Activated CD8-positive, alpha-beta T cell treated with anti-CD3 and anti-CD28 coated beads for 36 hours (primary cell): ENCODE measurements at regions not wholly inside any gene's neighbourhood (a gene's known extent, or its start where the extent isn't known, plus 50 kb on each side); places are given as distances from the start of the nearest gene placed in this dataset.

ENCODE experiments used
- ATAC-seq: fragments of 200-7000 bp; cut with Tn5 transposase; one replicate; pipeline ENCODE4 v1.10.0; 2021; ENCODE audit warnings: mild to moderate bottlenecking, moderate library complexity
- CTCF ChIA-PET: fragments of 350-600 bp; sonication (Branson Sonifier 250); formaldehyde crosslinking; loops from one replicate; lab custom pipeline; 2021; ENCODE audit warnings: antibody characterized with exemption; lab: Charles Lee
- POLR2A ChIA-PET: fragments of 350-600 bp; sonication (Branson Sonifier 250); formaldehyde crosslinking; loops from one replicate; lab custom pipeline; 2021; ENCODE audit warnings: antibody characterized with exemption; lab: Charles Lee
- DNase-seq: peaks from one replicate; pipeline ENCODE4 v3.0.0-alpha.2; 2020
- H3K27ac Mint-ChIP-seq: one replicate; pipeline ENCODE4 v1.8.0; 2021; ENCODE audit warnings: mild to moderate bottlenecking, mixed read lengths
- H3K27me3 Mint-ChIP-seq: one replicate; pipeline ENCODE4 v1.8.0; 2021; ENCODE audit warnings: mixed read lengths
- H3K36me3 Mint-ChIP-seq: one replicate; pipeline ENCODE4 v1.8.0; 2021; ENCODE audit warnings: low read depth, mixed read lengths
- H3K4me1 Mint-ChIP-seq: one replicate; pipeline ENCODE4 v1.8.0; 2021; ENCODE audit warnings: low read depth, mixed read lengths
- H3K4me3 Mint-ChIP-seq: one replicate; pipeline ENCODE4 v1.8.0; 2021; ENCODE audit warnings: mild to moderate bottlenecking, moderate library complexity, mixed read lengths
- H3K9me3 Mint-ChIP-seq: one replicate; pipeline ENCODE4 v1.8.0; 2021; ENCODE audit warnings: mixed read lengths
- intact Hi-C: fragments of 100-400 bp; cut with micrococcal nuclease; formaldehyde crosslinking; loops from one replicate; pipeline ENCODE4 v1.10.0; 2022
- TF ChIP-seq, protein P1 (sequence below): fragments of 200-600 bp; IDR thresholded peaks from one replicate; pipeline ENCODE4 v1.8.0; 2022; ENCODE audit warnings: antibody characterized with exemption, mild to moderate bottlenecking

DNA sequence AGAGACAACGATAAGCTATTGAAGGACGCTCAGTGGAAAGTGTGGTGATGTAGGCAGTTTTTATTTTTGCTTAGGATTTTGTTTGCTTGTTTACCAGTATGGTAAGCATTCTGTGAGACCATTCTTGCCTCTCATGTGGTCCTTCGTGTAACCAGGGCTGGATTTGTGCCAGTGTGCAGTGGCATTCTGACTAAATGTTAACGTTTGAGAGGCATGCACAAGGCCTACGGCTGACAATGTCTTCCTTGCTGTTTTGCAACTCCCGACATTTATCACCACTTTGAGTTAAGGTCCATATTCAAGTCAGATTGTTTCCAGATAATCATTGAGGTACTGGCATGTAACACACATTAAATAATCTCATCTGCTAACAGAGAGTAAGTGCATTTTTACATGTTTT is 102.3 kb upstream of the BCAT1 start:
- POLR2A ChIA-PET: interaction anchor here (0.9 to 2.4 kb wide), 8 partner anchors 8 to 212 kb away, joined by 3 to 9 read pairs (median 4); no protein-coding TSS in a partner anchor
- H3K4me1 Mint-ChIP-seq: peaks cover 23% of the 10 kb centered on the region
- peak; percentile 30 for DNase-seq

DNA sequence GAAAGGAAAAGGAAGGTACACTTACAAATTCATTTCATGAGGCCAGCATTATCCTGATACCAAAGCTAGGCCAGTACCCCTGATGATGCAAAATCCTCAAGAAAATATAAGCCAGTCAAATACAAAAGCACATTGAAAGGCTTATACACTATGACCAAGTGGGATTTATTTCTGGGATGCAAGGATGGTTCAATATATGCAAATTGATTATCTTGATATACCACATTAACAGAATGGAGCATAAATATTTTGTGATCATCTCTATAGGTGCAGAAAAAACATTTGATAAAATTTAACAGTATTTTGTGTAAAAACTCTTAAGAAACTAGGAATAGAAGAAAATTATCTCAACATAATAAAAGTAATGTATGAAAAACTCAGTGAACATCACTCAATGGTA is 97.0 kb upstream of the BCAT1 start:
- intact Hi-C loops: no loop called here
- Mint-ChIP-seq H3K27me3 (no peaks in the 10 kb centered on the region), H3K27ac (no peak overlapping the region), H3K9me3 (peaks cover 18% of the 10 kb centered on the region), H3K4me1 (peaks cover 11% of the 10 kb centered on the region), H3K36me3 (peaks cover 1% of the 10 kb centered on the region), H3K4me3 (no peak overlapping the region)
- DNase-seq: no peak
- no peak for ATAC-seq
- ChIA-PET POLR2A (no interaction called here), CTCF (no interaction called here)
- TF ChIP-seq, protein P1, sequence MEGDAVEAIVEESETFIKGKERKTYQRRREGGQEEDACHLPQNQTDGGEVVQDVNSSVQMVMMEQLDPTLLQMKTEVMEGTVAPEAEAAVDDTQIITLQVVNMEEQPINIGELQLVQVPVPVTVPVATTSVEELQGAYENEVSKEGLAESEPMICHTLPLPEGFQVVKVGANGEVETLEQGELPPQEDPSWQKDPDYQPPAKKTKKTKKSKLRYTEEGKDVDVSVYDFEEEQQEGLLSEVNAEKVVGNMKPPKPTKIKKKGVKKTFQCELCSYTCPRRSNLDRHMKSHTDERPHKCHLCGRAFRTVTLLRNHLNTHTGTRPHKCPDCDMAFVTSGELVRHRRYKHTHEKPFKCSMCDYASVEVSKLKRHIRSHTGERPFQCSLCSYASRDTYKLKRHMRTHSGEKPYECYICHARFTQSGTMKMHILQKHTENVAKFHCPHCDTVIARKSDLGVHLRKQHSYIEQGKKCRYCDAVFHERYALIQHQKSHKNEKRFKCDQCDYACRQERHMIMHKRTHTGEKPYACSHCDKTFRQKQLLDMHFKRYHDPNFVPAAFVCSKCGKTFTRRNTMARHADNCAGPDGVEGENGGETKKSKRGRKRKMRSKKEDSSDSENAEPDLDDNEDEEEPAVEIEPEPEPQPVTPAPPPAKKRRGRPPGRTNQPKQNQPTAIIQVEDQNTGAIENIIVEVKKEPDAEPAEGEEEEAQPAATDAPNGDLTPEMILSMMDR: no peak

More for the DNA sequence above, 102.3 kb upstream of the BCAT1 start:
- Mint-ChIP-seq H3K9me3 (peaks cover 12% of the 10 kb centered on the region), H3K27me3 (no peaks in the 10 kb centered on the region), H3K36me3 (peaks cover 2% of the 10 kb centered on the region), H3K4me3 (peak overlapping the region; percentile 96), H3K27ac (peak overlapping the region; percentile 100)
- CTCF ChIA-PET: interaction anchor here (0.8 to 2.9 kb wide), 5 partner anchors 27 to 78 kb away, joined by 3 to 15 read pairs (median 3); no protein-coding TSS in a partner anchor
- TF ChIP-seq, protein P1: no peak
- ATAC-seq: no peak
- intact Hi-C loops: loop anchor here (5.0 kb wide), 3 partner anchors 54 to 149 kb away; no protein-coding TSS in a partner anchor

DNA sequence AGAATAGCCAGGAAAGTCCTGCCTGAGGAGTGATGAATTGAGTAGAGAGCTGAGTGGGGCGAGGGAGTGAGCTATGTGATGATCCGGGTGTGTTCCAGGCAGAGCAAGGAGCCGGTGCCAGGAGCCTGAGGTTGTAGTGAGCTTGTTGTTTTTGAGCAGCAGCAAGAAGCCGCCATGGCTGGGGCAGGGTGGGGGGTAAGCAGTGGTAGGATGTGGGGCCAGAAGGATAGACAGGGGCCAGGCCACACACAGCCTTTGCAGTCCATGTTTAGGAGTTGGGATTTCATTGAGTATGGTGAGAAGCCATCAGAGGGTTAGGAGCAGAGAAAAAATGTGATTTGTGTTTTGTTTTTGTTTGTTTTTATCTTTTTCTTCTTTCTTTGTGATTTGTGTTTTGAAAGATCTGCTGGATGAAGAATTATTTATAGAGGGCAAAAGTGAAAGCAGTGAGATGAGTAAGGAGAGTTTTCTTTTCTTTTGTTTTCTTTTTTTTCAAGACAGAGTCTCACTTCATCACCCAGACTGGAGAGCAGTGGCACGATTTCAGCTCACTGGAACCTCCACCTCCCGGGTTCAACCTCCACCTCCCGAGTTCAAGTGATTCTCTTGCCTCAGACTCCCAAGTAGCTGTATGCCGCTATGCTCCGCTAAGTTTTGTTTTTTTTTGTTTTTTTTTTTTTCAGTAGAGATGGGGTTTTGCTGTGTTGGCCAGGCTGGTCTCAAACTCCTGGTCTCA is 92.3 kb upstream of the BCAT1 start:
- H3K27me3 Mint-ChIP-seq: peaks cover 7% of the 10 kb centered on the region
- peaks cover 6% of the 10 kb centered on the region for H3K9me3 Mint-ChIP-seq
- ChIA-PET POLR2A (interaction anchor here (0.9 to 1.4 kb wide), 3 partner anchors 11 to 17 kb away, joined by 3 to 5 read pairs (median 3); a partner anchor contains a TSS), CTCF (no interaction called here)
- intact Hi-C loops: no loop called here
- ATAC-seq (no peak), DNase-seq (no peak)
- TF ChIP-seq, protein P1: no peak
- H3K36me3 Mint-ChIP-seq: peaks cover 1% of the 10 kb centered on the region
- no peak overlapping the region for H3K4me3 Mint-ChIP-seq
- no peak overlapping the region for H3K27ac Mint-ChIP-seq
- peaks cover 9% of the 10 kb centered on the region for H3K4me1 Mint-ChIP-seq

DNA sequence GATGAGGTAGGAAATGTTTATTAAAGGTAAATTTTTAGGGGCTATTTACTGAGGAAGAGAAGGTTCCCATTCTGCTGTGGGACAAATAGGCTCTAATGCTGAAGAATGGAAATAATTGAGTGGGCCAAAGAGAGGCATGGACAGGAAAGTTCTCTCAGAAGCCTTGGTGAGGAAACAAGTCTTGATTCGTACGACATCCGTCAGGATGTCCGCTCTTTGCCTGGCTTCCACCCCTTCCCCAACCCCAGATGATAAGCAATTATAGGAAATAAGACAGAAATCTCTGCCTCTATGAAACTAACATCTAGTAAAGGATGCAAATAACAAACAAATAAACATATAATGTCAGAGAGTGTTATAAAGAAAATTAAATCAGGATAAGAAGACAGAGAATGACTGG is 91.7 kb upstream of the BCAT1 start:
- H3K27me3 Mint-ChIP-seq: peaks cover 7% of the 10 kb centered on the region
- H3K36me3 Mint-ChIP-seq: no peaks in the 10 kb centered on the region
- CTCF ChIA-PET: interaction anchor here (1.0 to 1.4 kb wide), 2 partner anchors 227 to 262 kb away, joined by 3 read pairs; no protein-coding TSS in a partner anchor
- TF ChIP-seq, protein P1: no peak
- ATAC-seq (no peak), DNase-seq (no peak)
- POLR2A ChIA-PET: interaction anchor here (0.9 to 1.4 kb wide), 3 partner anchors 11 to 17 kb away, joined by 3 to 5 read pairs (median 3); a partner anchor contains a TSS
- no peak overlapping the region for H3K4me3 Mint-ChIP-seq
- H3K9me3 Mint-ChIP-seq: peaks cover 2% of the 10 kb centered on the region
- intact Hi-C loops: no loop called here
- H3K4me1 Mint-ChIP-seq: peaks cover 9% of the 10 kb centered on the region
- no peak overlapping the region for H3K27ac Mint-ChIP-seq

DNA sequence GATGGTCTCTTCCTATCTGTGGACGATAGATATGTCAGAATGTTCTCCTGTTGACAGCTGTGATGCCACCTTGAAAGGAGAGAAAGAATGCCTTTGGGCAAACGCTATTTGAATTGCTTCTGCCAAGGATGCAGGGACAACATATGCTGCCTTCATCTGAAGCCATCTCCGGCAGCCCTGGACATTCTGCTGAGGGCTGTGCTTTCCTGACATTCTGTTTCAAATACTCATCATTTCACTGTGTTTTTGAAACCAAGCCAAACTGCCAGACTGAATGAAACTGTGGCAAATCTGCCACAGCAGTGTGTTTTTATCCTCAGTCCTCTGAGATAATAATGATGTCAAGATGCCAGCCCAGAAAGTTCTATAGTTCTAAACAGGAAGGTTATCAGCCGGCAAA is 85.8 kb upstream of the BCAT1 start:
- H3K9me3 Mint-ChIP-seq: no peaks in the 10 kb centered on the region
- no peak for ATAC-seq
- POLR2A ChIA-PET: no interaction called here

More for the DNA sequence above, 85.8 kb upstream of the BCAT1 start:
- no peak overlapping the region for H3K27ac Mint-ChIP-seq
- TF ChIP-seq, protein P1: no peak
- no peaks in the 10 kb centered on the region for H3K4me1 Mint-ChIP-seq
- CTCF ChIA-PET: no interaction called here
- no peak for DNase-seq
- H3K36me3 Mint-ChIP-seq: no peaks in the 10 kb centered on the region
- H3K4me3 Mint-ChIP-seq: no peak overlapping the region
- intact Hi-C loops: no loop called here
- H3K27me3 Mint-ChIP-seq: peaks cover 7% of the 10 kb centered on the region
